ENCODE measurements at regions not wholly inside any gene's neighbourhood (a gene's known extent, or its start where the extent isn't known, plus 50 kb on each side); places are given as distances from the start of the nearest gene placed in this dataset.

DNA sequence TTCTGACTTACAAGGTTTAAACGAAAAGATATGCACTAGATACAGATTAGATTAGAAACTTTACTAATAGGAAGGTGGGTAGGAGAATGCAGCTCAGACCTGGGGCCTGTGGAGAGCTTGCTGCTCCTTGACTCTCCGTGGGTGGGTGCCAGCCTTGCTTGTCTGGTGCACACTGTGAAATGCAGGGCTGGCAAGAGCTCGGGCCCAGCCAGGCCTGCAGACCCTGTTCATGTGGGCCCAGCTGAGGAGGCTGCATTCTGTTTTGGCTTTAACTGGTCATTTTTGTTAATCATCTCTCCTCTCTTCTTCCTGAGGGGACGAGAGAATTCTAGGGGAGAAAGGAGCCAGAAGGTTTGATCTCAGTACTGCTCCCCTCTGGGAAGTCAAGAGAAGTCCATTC is 325.4 kb downstream of the QKI start:
- TF ChIP-seq CBX8 (IDR thresholded peaks at IDR 0.05; ENCODE audit: borderline replicate concordance, extremely low read depth, low read depth, low read length, poor library complexity, severe bottlenecking) (no peak), MEF2A (IDR thresholded peaks at IDR 0.05; ENCODE audit: control insufficient read depth, low read depth, low read length) (no peak), SMAD1 (IDR thresholded peaks at IDR 0.05; ENCODE audit: low read depth, low read length, partially characterized antibody) (no peak), ZNF436 (CRISPR knock-in tag; IDR thresholded peaks at IDR 0.05) (no peak), MYNN (IDR thresholded peaks at IDR 0.05) (no peak), MYNN (CRISPR knock-in tag; IDR thresholded peaks at IDR 0.05) (no peak), CTCF (IDR thresholded peaks at IDR 0.05 in 2 of 3, conservative IDR thresholded peaks at IDR 0.05 in 1 of 3; ENCODE audit: insufficient read depth in 2 of 3, low read depth in 1 of 3, low read length in 3 of 3) (no peak), MTA2 (IDR thresholded peaks at IDR 0.05; ENCODE audit: low read depth) (no peak), GABPA (tag; conservative IDR thresholded peaks at IDR 0.05; ENCODE audit: low read depth) (no peak)
- TF ChIP-seq, protein P1, sequence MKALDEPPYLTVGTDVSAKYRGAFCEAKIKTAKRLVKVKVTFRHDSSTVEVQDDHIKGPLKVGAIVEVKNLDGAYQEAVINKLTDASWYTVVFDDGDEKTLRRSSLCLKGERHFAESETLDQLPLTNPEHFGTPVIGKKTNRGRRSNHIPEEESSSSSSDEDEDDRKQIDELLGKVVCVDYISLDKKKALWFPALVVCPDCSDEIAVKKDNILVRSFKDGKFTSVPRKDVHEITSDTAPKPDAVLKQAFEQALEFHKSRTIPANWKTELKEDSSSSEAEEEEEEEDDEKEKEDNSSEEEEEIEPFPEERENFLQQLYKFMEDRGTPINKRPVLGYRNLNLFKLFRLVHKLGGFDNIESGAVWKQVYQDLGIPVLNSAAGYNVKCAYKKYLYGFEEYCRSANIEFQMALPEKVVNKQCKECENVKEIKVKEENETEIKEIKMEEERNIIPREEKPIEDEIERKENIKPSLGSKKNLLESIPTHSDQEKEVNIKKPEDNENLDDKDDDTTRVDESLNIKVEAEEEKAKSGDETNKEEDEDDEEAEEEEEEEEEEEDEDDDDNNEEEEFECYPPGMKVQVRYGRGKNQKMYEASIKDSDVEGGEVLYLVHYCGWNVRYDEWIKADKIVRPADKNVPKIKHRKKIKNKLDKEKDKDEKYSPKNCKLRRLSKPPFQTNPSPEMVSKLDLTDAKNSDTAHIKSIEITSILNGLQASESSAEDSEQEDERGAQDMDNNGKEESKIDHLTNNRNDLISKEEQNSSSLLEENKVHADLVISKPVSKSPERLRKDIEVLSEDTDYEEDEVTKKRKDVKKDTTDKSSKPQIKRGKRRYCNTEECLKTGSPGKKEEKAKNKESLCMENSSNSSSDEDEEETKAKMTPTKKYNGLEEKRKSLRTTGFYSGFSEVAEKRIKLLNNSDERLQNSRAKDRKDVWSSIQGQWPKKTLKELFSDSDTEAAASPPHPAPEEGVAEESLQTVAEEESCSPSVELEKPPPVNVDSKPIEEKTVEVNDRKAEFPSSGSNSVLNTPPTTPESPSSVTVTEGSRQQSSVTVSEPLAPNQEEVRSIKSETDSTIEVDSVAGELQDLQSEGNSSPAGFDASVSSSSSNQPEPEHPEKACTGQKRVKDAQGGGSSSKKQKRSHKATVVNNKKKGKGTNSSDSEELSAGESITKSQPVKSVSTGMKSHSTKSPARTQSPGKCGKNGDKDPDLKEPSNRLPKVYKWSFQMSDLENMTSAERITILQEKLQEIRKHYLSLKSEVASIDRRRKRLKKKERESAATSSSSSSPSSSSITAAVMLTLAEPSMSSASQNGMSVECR (CRISPR knock-in tag; IDR thresholded peaks at IDR 0.05): no peak
- TF ChIP-seq, protein P2, sequence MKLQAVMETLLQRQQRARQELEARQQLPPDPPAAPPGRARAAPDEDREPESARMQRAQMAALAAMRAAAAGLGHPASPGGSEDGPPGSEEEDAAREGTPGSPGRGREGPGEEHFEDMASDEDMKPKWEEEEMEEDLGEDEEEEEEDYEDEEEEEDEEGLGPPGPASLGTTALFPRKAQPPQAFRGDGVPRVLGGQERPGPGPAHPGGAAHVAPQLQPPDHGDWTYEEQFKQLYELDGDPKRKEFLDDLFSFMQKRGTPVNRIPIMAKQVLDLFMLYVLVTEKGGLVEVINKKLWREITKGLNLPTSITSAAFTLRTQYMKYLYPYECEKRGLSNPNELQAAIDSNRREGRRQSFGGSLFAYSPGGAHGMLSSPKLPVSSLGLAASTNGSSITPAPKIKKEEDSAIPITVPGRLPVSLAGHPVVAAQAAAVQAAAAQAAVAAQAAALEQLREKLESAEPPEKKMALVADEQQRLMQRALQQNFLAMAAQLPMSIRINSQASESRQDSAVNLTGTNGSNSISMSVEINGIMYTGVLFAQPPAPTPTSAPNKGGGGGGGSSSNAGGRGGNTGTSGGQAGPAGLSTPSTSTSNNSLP (IDR thresholded peaks at IDR 0.05; ENCODE audit: borderline replicate concordance, low read depth, low read length): no peak

Data from K562 (cell line).